Chondrocyte (in vitro differentiated cells): ENCODE measurements at regions not wholly inside any gene's neighbourhood (a gene's known extent, or its start where the extent isn't known, plus 50 kb on each side); places are given as distances from the start of the nearest gene placed in this dataset.

Experiments used
- DNase-seq: peaks from one replicate; pipeline ENCODE4 v3.0.0; 2021; ENCODE audit warnings: mixed read lengths, low spot score
- H3K27ac Mint-ChIP-seq: one replicate; pipeline ENCODE4 v1.8.0; 2021; ENCODE audit warnings: mild to moderate bottlenecking, moderate library complexity, mixed read lengths; ENCODE audit not compliant: unreplicated experiment
- H3K27me3 Mint-ChIP-seq: 2 replicates; pipeline ENCODE4 v1.8.0; 2021; ENCODE audit warnings: low read depth, mixed read lengths
- H3K36me3 Mint-ChIP-seq: 2 replicates; pipeline ENCODE4 v1.8.0; 2021; ENCODE audit warnings: low read depth, mixed read lengths
- H3K4me1 Mint-ChIP-seq: 2 replicates; pipeline ENCODE4 v1.8.0; 2021; ENCODE audit warnings: low read depth, mild to moderate bottlenecking, mixed read lengths
- H3K4me3 Mint-ChIP-seq: one replicate; pipeline ENCODE4 v1.8.0; 2021; ENCODE audit warnings: mild to moderate bottlenecking, moderate library complexity, mixed read lengths; ENCODE audit not compliant: unreplicated experiment
- H3K9me3 Mint-ChIP-seq: 2 replicates; pipeline ENCODE4 v1.8.0; 2021; ENCODE audit warnings: low read depth, mixed read lengths
- CTCF ChIP-seq: fragments of 200-600 bp; sonication (generic); IDR thresholded peaks from 2 replicates; pipeline ENCODE4 v1.5.0; 2021; ENCODE audit warnings: antibody characterized with exemption, mild to moderate bottlenecking, moderate library complexity

- Mint-ChIP-seq H3K9me3 (peaks cover 10% of the 10 kb centered on the region), H3K27ac (no peak overlapping the region), H3K4me1 (peaks cover 30% of the 10 kb centered on the region), H3K27me3 (no peaks in the 10 kb centered on the region), H3K36me3 (peaks cover 2% of the 10 kb centered on the region), H3K4me3 (no peak overlapping the region)
- peak; percentile 45 for TF ChIP-seq CTCF
- DNase-seq, result no peak
Measured at GRCh38 chr12:58302487-58303011, 361.2 kb downstream of the ATP23 start.

- H3K4me3 Mint-ChIP-seq, result no peak overlapping the region
- no peak overlapping the region for H3K27ac Mint-ChIP-seq
- H3K9me3 Mint-ChIP-seq, result peaks cover 14% of the 10 kb centered on the region
- DNase-seq, result no peak
- peaks cover 33% of the 10 kb centered on the region for H3K4me1 Mint-ChIP-seq
- H3K36me3 Mint-ChIP-seq, result peaks cover 3% of the 10 kb centered on the region
- TF ChIP-seq CTCF, result no peak
- H3K27me3 Mint-ChIP-seq, result no peaks in the 10 kb centered on the region
Measured at GRCh38 chr12:58306266-58307000, 365.1 kb downstream of the ATP23 start.

GRCh38 chr12:58309806-58310205, 368.4 kb downstream of the ATP23 start:
- no peak overlapping the region for H3K4me3 Mint-ChIP-seq
- TF ChIP-seq CTCF, result no peak
- no peak for DNase-seq
- peaks cover 3% of the 10 kb centered on the region for H3K36me3 Mint-ChIP-seq
- H3K27ac Mint-ChIP-seq, result peak overlapping the region; percentile 46
- H3K27me3 Mint-ChIP-seq, result no peaks in the 10 kb centered on the region
- peaks cover 45% of the 10 kb centered on the region for H3K4me1 Mint-ChIP-seq
- peaks cover 14% of the 10 kb centered on the region for H3K9me3 Mint-ChIP-seq

GRCh38 chr12:58310368-58310767, 369.0 kb downstream of the ATP23 start:
- H3K27ac Mint-ChIP-seq, result peak overlapping the region; percentile 73
- H3K36me3 Mint-ChIP-seq, result peaks cover 3% of the 10 kb centered on the region
- peaks cover 49% of the 10 kb centered on the region for H3K4me1 Mint-ChIP-seq

More at GRCh38 chr12:58310368-58310767, 369.0 kb downstream of the ATP23 start:
- TF ChIP-seq CTCF, result peak; percentile 59
- H3K9me3 Mint-ChIP-seq, result peaks cover 14% of the 10 kb centered on the region
- no peaks in the 10 kb centered on the region for H3K27me3 Mint-ChIP-seq
- DNase-seq, result no peak
- no peak overlapping the region for H3K4me3 Mint-ChIP-seq
